PFSK-1 (cell line): ENCODE measurements at regions not wholly inside any gene's neighbourhood (a gene's known extent, or its start where the extent isn't known, plus 50 kb on each side); places are given as distances from the start of the nearest gene placed in this dataset.

Experiments used
- FOXP2 ChIP-seq: optimal IDR thresholded peaks from 2 replicates; pipeline ENCODE3; 2011; ENCODE audit warnings: borderline replicate concordance, control low read depth, inconsistent platforms; ENCODE audit not compliant: insufficient read depth; ENCODE audit errors: extremely low read length, extremely low read depth
- POLR2AphosphoS5 ChIP-seq: IDR thresholded peaks from 2 replicates; pipeline ENCODE4 v1.6.1; 2012; ENCODE audit warnings: low read depth, mild to moderate bottlenecking, control low read depth, low read length, moderate library complexity
- REST ChIP-seq, 2 experiments: IDR thresholded peaks; 2 replicates each; pipeline versions ENCODE4 v1.6.1 to v1.8.0; 2011 to 2012; ENCODE audit warnings: low read depth in 2 of 2, low read length in 2 of 2, control low read depth in 1 of 2, inconsistent platforms in 1 of 2, mild to moderate bottlenecking in 1 of 2, moderate library complexity in 1 of 2; ENCODE audit not compliant: insufficient read depth in 1 of 2
- SIN3A ChIP-seq: IDR thresholded peaks from 2 replicates; pipeline ENCODE4 v1.6.1; 2012; ENCODE audit warnings: mild to moderate bottlenecking, low read length, moderate library complexity, borderline replicate concordance; ENCODE audit not compliant: insufficient read depth

GRCh38 chr2:150122156-150122555 is 365.3 kb downstream of the RND3 start:
- TF ChIP-seq REST (IDR thresholded peaks at IDR 0.05; ENCODE audit: insufficient read depth in 1 of 2, low read depth in 2 of 2, low read length in 2 of 2) (no peak), POLR2AphosphoS5 (no peak), FOXP2 (no peak), SIN3A (no peak)
